BJ (cell line): ENCODE measurements at regions not wholly inside any gene's neighbourhood (a gene's known extent, or its start where the extent isn't known, plus 50 kb on each side); places are given as distances from the start of the nearest gene placed in this dataset.

ENCODE experiments used
- CTCF ChIA-PET: fragments of 350-600 bp; formaldehyde crosslinking; extraction: SDS; loops from one replicate; lab custom pipeline; 2021; ENCODE audit warnings: antibody characterized with exemption, inconsistent platforms; lab: Yijun Ruan, JAX
- POLR2A ChIA-PET: fragments of 300-600 bp; sonication (Branson Sonifier 250); formaldehyde crosslinking; extraction: SDS; loops from one replicate; lab custom pipeline; 2021; ENCODE audit warnings: antibody characterized with exemption; lab: Charles Lee
- DNase-seq: peaks from one replicate; pipeline ENCODE4 v3.0.0-alpha.2; 2011; ENCODE audit warnings: low read depth
- H3K27me3 ChIP-seq: 2 replicates; pipeline ENCODE4 v1.6.0; 2011; ENCODE audit warnings: low read length; ENCODE audit not compliant: control insufficient read depth, insufficient read depth
- H3K36me3 ChIP-seq: 2 replicates; pipeline ENCODE4 v1.5.1; 2011; ENCODE audit warnings: low read length; ENCODE audit not compliant: control insufficient read depth, insufficient read depth
- H3K4me3 ChIP-seq: 2 replicates; pipeline ENCODE4 v1.5.1; 2011; ENCODE audit warnings: low read depth, mild to moderate bottlenecking, control low read depth, low read length
- TF ChIP-seq, protein P1 (sequence below): IDR thresholded peaks from 2 replicates; pipeline ENCODE4 v1.5.1; 2011; ENCODE audit warnings: low read depth, mild to moderate bottlenecking, control low read depth, inconsistent platforms, low read length, moderate library complexity; ENCODE audit not compliant: insufficient read depth

DNA sequence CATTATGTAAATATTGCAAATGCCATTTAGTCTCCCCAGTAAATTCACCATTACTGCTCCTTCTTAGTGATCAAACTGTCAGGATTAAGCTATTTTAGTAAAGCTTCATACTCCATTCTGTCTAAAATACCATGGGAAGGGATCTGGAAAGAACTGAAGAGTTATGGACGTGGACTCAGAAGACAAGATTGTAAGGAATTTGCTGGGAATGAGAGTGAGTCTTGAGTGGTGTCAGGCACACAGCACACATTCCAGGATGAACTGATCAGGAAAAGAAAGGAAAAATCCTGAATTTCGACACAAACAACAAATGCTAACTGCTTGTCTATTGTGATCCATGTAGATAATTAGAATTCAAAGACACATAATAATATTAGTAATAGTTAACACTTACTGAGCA is 311.0 kb downstream of the CENPC start:
- TF ChIP-seq, protein P1, sequence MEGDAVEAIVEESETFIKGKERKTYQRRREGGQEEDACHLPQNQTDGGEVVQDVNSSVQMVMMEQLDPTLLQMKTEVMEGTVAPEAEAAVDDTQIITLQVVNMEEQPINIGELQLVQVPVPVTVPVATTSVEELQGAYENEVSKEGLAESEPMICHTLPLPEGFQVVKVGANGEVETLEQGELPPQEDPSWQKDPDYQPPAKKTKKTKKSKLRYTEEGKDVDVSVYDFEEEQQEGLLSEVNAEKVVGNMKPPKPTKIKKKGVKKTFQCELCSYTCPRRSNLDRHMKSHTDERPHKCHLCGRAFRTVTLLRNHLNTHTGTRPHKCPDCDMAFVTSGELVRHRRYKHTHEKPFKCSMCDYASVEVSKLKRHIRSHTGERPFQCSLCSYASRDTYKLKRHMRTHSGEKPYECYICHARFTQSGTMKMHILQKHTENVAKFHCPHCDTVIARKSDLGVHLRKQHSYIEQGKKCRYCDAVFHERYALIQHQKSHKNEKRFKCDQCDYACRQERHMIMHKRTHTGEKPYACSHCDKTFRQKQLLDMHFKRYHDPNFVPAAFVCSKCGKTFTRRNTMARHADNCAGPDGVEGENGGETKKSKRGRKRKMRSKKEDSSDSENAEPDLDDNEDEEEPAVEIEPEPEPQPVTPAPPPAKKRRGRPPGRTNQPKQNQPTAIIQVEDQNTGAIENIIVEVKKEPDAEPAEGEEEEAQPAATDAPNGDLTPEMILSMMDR: no peak
- H3K27me3 ChIP-seq: no peaks in the 10 kb centered on the region
- H3K36me3 ChIP-seq: no peaks in the 10 kb centered on the region
- ChIA-PET POLR2A (no interaction called here), CTCF (no interaction called here)
- H3K4me3 ChIP-seq: no peak overlapping the region
- no peak for DNase-seq

DNA sequence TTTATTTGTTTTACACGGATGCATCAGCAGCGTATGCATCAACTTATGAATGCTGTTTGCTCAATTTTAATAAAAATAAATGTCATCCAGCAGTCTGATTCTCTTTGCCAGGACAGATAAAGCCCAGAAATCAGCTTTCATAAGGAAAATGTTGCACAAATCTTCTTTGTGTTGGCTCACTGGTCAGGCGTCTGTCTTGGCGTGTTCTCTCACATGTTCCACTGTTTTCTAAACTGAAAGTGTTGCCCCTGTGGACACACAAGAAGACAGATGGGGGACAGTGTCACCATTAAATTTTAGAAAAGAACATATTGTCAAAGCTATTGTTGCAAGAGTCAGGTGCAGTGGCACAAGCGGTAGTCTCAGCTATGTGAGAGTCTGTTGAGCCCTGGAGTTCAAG is 316.2 kb downstream of the CENPC start:
- DNase-seq: no peak
- H3K4me3 ChIP-seq: no peak overlapping the region
- TF ChIP-seq, protein P1: no peak
- H3K36me3 ChIP-seq: no peaks in the 10 kb centered on the region
- H3K27me3 ChIP-seq: no peaks in the 10 kb centered on the region
- POLR2A ChIA-PET: no interaction called here
- CTCF ChIA-PET: no interaction called here

DNA sequence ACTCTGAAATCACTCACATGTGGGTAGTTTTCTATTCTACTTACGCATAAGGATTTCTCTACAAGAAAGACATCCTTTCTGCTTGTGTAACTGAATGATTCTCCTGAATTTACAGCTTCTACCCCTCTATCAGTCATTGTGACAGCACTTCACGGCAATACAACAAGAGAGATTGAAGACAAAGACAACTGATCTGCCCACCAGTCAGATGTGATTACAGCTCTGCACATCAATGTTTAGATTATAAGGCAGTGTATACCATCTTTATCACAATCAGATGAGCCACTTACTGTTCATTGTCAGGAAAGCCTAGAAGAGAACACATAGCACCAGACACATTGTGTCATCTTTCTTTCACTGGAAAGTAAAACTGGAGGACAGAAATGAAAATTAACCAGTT is 324.4 kb downstream of the CENPC start:
- no peaks in the 10 kb centered on the region for H3K27me3 ChIP-seq
- no peaks in the 10 kb centered on the region for H3K36me3 ChIP-seq
- CTCF ChIA-PET: no interaction called here
- DNase-seq: no peak
- POLR2A ChIA-PET: no interaction called here
- no peak overlapping the region for H3K4me3 ChIP-seq
- TF ChIP-seq, protein P1: no peak

DNA sequence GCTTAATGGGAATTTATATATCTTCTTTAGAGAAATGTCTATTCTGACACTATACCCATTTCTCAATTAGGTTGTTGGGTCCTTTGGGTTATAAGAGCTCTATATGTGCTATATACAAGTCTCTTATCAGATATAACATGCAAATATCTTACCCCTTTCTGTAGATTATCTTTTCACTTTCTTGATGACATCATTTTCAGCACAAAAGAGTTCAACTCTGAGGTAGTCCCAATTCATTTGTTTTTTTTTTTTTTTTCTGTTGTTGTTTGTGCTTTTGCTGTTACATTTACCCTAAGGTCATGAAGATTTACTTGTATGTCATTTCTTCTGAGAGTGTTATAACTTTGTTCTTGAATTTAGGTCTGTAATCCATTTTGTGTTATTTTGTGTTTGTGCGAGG is 326.4 kb downstream of the CENPC start:
- POLR2A ChIA-PET: no interaction called here
- no peak for DNase-seq
- H3K27me3 ChIP-seq: no peaks in the 10 kb centered on the region
- CTCF ChIA-PET: no interaction called here
- TF ChIP-seq, protein P1: no peak
- no peak overlapping the region for H3K4me3 ChIP-seq
- no peaks in the 10 kb centered on the region for H3K36me3 ChIP-seq

DNA sequence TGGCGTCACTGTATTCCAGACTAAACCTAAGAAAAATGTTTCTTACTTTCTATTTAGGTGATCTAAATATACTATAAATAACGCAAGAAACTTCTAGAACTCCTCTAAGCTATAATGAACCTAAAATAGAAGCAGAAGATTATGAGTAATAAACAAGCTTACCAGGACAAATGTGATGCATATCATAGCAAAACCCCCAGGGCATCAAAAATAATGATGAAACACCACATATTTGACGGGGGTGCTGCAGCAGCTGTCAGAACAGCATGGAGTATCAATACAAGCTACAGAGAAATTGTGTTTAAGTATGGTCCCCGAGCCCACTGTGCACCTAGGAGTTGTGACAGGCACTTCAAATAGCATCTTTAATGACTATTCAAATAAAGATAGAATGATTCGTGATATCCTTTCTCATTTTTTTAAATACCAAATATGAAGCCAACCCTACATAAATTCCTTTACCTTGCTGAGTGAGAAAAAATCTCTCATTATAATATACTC is 337.3 kb downstream of the CENPC start:
- ChIA-PET CTCF (no interaction called here), POLR2A (no interaction called here)
- TF ChIP-seq, protein P1: no peak
- no peak for DNase-seq
- no peaks in the 10 kb centered on the region for H3K36me3 ChIP-seq
- H3K4me3 ChIP-seq: no peak overlapping the region
- no peaks in the 10 kb centered on the region for H3K27me3 ChIP-seq
